ENCODE measurements at regions not wholly inside any gene's neighbourhood (a gene's known extent, or its start where the extent isn't known, plus 50 kb on each side); places are given as distances from the start of the nearest gene placed in this dataset.

DNA sequence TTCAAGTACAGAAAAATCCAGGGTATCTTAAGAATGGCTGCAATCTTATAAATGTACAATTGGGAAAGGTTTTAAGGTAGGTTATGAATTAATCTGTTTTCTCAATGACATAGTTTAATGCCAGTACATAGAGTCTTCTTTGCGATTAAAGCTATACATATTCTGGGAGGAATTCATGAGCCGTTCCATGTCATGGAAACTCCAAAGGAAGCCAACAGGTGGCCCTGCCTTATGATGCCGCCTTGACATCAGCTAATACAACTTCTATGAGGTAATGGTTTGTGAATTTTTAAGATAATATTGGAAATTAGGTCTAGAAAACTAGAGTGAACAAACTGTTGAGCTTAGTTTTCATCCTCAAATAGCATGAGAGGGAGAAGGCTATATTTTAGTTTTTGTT, 713.4 kb downstream of the EFNA5 start:
- TF ChIP-seq, protein P1, sequence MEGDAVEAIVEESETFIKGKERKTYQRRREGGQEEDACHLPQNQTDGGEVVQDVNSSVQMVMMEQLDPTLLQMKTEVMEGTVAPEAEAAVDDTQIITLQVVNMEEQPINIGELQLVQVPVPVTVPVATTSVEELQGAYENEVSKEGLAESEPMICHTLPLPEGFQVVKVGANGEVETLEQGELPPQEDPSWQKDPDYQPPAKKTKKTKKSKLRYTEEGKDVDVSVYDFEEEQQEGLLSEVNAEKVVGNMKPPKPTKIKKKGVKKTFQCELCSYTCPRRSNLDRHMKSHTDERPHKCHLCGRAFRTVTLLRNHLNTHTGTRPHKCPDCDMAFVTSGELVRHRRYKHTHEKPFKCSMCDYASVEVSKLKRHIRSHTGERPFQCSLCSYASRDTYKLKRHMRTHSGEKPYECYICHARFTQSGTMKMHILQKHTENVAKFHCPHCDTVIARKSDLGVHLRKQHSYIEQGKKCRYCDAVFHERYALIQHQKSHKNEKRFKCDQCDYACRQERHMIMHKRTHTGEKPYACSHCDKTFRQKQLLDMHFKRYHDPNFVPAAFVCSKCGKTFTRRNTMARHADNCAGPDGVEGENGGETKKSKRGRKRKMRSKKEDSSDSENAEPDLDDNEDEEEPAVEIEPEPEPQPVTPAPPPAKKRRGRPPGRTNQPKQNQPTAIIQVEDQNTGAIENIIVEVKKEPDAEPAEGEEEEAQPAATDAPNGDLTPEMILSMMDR (IDR thresholded peaks at IDR 0.05), result no peak
- no peak for TF ChIP-seq POLR2A (IDR thresholded peaks at IDR 0.05)
